ENCODE measurements at regions not wholly inside any gene's neighbourhood (a gene's known extent, or its start where the extent isn't known, plus 50 kb on each side); places are given as distances from the start of the nearest gene placed in this dataset.
"Not testable (repeated sequence)": the region's sequence is repeated elsewhere in the genome, so short reads cannot be mapped to it uniquely, and the experiment has no call there.

DNA sequence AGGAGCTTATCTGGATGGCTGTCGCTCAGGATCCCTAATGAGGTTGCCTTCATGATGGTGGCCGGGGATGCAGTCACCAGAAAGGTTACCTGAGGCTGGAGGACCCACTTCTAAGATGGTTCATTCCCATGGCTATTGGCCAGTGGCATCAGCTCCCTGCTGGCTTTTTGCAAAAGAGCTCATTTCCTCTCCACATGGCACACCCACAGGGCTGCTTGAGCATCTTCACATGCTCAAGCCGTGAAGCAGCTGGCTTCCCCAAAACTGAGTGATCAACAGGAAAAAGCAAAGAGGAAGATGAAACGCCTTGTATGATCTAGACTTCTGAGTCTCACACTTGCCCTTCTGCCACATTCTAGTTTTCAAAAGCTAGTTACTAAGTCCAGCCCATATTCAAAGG, 124.6 kb upstream of the CXADR start:
- TF ChIP-seq CTCF (conservative IDR thresholded peaks at IDR 0.05; ENCODE audit: low read length): no peak
- no peak for DNase-seq (ENCODE audit: low read depth)
- no peak overlapping the region for H3K4me3 ChIP-seq (ENCODE audit: low read length)

DNA sequence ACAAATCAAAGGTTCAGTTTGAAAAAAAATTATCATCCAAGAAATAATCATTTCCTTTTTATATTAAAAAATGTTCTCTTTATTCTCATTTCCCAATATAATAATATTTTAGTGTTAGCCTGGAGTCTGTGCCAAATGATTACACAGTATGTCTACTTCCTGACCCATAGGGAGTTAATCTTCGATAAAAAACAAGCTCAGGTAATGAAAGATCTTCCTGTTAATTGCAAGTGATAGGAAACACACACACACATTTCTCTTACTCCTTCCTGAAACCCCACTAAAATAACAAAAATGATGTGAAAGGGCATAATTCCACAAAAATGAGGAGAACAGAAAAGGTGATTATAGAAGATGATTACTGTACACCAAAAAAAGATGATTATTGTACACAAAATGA, 123.5 kb upstream of the CXADR start:
- no peak for DNase-seq (ENCODE audit: low read depth)
- no peak for TF ChIP-seq CTCF (conservative IDR thresholded peaks at IDR 0.05; ENCODE audit: low read length)
- no peak overlapping the region for H3K4me3 ChIP-seq (ENCODE audit: low read length)

DNA sequence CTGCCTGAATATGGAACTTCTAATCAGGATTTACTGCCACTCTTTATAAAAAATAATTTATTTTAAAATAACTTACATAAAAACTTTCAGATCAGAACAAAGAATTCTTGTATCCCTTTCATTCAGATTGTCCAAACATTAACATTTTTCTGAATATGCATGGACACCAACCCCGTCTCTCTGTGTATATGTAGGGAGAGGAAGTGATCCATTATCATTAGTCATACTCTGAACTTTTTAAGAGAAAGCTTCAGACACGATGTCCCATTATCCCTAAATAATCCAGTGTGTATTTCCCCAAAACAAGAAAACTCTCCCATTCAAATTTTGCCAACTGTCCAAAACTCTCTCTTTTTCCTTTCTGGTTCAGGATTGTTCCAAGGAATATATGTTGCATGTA, 122.3 kb upstream of the CXADR start:
- no peak for DNase-seq (ENCODE audit: low read depth)
- no peak for TF ChIP-seq CTCF (conservative IDR thresholded peaks at IDR 0.05; ENCODE audit: low read length)
- no peak overlapping the region for H3K4me3 ChIP-seq (ENCODE audit: low read length)

GRCh38 chr21:17391811-17392340, 121.0 kb upstream of the CXADR start:
- H3K4me3 ChIP-seq (ENCODE audit: low read length): no peak overlapping the region
- no peak for DNase-seq (ENCODE audit: low read depth)
- no peak for TF ChIP-seq CTCF (conservative IDR thresholded peaks at IDR 0.05; ENCODE audit: low read length)

- DNase-seq (ENCODE audit: low read depth): no peak
- no peak overlapping the region for H3K4me3 ChIP-seq (ENCODE audit: low read length)
- no peak for TF ChIP-seq CTCF (conservative IDR thresholded peaks at IDR 0.05; ENCODE audit: low read length)
Measured at GRCh38 chr21:17393413-17393812, 119.4 kb upstream of the CXADR start.

DNA sequence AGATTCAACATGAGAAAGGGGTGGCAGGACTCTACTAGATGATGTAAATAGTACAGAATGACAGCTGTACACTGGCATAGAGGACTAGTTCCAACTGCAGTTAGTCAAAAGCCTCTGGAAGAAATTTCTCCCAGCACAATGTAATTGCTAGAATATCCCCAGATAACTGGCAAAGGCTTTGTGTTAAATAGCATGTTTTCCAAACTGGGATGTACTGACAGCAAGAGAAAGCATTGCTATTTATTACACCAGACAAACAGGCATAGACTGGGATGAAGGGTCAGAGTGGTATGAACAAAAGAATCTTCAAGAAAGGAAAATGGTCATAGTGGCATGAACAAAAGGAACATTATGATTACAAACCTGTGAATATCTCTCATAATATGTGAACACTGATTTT, 115.9 kb upstream of the CXADR start:
- no peak overlapping the region for H3K4me3 ChIP-seq (ENCODE audit: low read length)
- no peak for DNase-seq (ENCODE audit: low read depth)
- no peak for TF ChIP-seq CTCF (conservative IDR thresholded peaks at IDR 0.05; ENCODE audit: low read length)

DNA sequence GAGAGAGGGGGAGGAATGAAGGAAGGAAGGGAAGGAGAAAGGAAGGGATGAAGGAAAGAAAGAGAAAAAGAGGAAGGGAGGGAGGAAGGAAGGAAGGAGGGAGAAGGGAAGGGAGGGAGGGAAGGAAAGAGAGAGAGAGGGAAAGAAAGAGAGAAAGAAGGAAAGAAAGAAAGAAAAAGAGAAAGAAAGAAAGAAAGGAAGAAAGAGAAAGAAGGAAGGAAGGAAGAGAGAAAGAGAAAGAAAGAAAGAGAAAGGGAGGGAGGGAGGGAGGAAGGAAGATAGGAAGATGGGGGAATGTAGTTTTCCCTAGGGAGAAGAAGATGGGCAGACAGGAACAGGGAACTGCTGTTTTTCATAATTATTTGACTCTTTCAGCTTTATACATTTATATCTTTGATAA, 115.1 kb upstream of the CXADR start:
- no peak for TF ChIP-seq CTCF (conservative IDR thresholded peaks at IDR 0.05; ENCODE audit: low read length)
- DNase-seq (ENCODE audit: low read depth): no peak
- H3K4me3 ChIP-seq (ENCODE audit: low read length): no peak overlapping the region

DNA sequence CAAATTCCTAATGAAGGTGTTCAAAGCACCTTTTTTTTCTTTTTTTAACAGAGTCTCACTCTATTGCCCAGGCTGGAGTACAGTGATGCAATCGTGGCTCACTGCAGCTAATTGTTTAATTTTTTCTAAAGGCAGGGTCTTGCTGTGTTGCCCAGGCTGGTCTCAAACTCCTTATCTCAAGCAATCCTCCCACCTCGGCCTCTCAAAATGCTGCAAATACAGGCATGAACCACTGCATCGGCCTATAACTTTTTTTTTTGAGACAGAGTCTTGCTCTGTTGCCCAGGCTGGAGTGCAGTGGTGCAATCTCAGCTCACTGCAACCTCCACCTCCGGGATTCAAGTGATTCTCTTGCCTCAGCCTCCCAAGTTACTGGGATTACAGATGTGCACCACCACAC, 113.9 kb upstream of the CXADR start:
- DNase-seq (ENCODE audit: low read depth); H3K4me3 ChIP-seq (ENCODE audit: low read length): not testable (repeated sequence)

All from AG10803 (cell line).